Cardiac fibroblast (primary cell): ENCODE measurements at regions not wholly inside any gene's neighbourhood (a gene's known extent, or its start where the extent isn't known, plus 50 kb on each side); places are given as distances from the start of the nearest gene placed in this dataset.

Source experiments
- DNase-seq, 2 donors: peaks; one replicate each; pipeline versions ENCODE4 v3.0.0 to v3.0.0-alpha.2; 2010; ENCODE audit warnings: low read depth in 2 of 2
- H3K4me3 ChIP-seq, 2 donors: replicated peaks in 1 of 2; 1 replicate in 1 of 2; 2 replicates in 1 of 2; pipeline ENCODE4 v1.5.1; 2011; ENCODE audit warnings: low read depth in 2 of 2, low read length in 2 of 2, mild to moderate bottlenecking in 2 of 2, moderate library complexity in 1 of 2
- CTCF ChIP-seq: IDR thresholded peaks from one replicate; pipeline ENCODE4 v1.5.1; 2011; ENCODE audit warnings: low read depth, mild to moderate bottlenecking, low read length, inconsistent platforms

- no peak overlapping the region for H3K4me3 ChIP-seq
- TF ChIP-seq CTCF, result no peak
- DNase-seq, result no peak
These were observed 284.7 kb downstream of the ZNF674 start for GRCh38 chrX:46260499-46260898.

GRCh38 chrX:46258356-46258755 lies 286.9 kb downstream of the ZNF674 start:
- H3K4me3 ChIP-seq, result no peak overlapping the region
- no peak for TF ChIP-seq CTCF
- no peak for DNase-seq

GRCh38 chrX:46257451-46257879 lies 287.8 kb downstream of the ZNF674 start:
- no peak for DNase-seq
- no peak for TF ChIP-seq CTCF
- H3K4me3 ChIP-seq, result no peak overlapping the region

- no peak overlapping the region for H3K4me3 ChIP-seq
- DNase-seq, result no peak
- TF ChIP-seq CTCF, result no peak
These were observed 288.3 kb downstream of the ZNF674 start for GRCh38 chrX:46256875-46257274.

- TF ChIP-seq CTCF, result no peak
- no peak overlapping the region for H3K4me3 ChIP-seq
- peak; percentile 7 to 32 for DNase-seq
These were observed 290.2 kb downstream of the ZNF674 start for GRCh38 chrX:46255046-46255445.

GRCh38 chrX:46254641-46255040 lies 290.6 kb downstream of the ZNF674 start:
- DNase-seq, result peak in 1 of 2 donors; percentile 12
- no peak for TF ChIP-seq CTCF
- H3K4me3 ChIP-seq, result no peak overlapping the region

GRCh38 chrX:46251755-46252154 lies 293.5 kb downstream of the ZNF674 start:
- no peak for TF ChIP-seq CTCF
- peak; percentile 13 to 21 for DNase-seq

More at GRCh38 chrX:46251755-46252154, 293.5 kb downstream of the ZNF674 start:
- H3K4me3 ChIP-seq, result no peak overlapping the region
